Fibroblast of lung (primary cell): ENCODE measurements at regions not wholly inside any gene's neighbourhood (a gene's known extent, or its start where the extent isn't known, plus 50 kb on each side); places are given as distances from the start of the nearest gene placed in this dataset.

Experiments used
- DNase-seq, 2 donors: peaks; one replicate each; pipeline versions ENCODE4 v3.0.0 to v3.0.0-alpha.2; 2010; ENCODE audit warnings: low read depth in 2 of 2
- H2AFZ ChIP-seq: 2 replicates; pipeline ENCODE4 v1.5.1; 2012; ENCODE audit warnings: low read length, control low read depth, inconsistent platforms
- H3K27ac ChIP-seq: 2 replicates; pipeline ENCODE4 v1.5.1; 2011; ENCODE audit warnings: low read length, control low read depth; ENCODE audit not compliant: insufficient read depth
- H3K27me3 ChIP-seq: 2 replicates; pipeline ENCODE4 v1.5.1; 2011; ENCODE audit warnings: mild to moderate bottlenecking, low read length; ENCODE audit not compliant: control insufficient read depth, insufficient read depth
- H3K36me3 ChIP-seq: 2 replicates; pipeline ENCODE4 v1.5.1; 2011; ENCODE audit warnings: low read length; ENCODE audit not compliant: control insufficient read depth, insufficient read depth
- H3K4me1 ChIP-seq: 2 replicates; pipeline ENCODE4 v1.5.1; 2011; ENCODE audit warnings: low read length; ENCODE audit not compliant: control insufficient read depth, insufficient read depth; ENCODE audit errors: extremely low read depth
- H3K4me2 ChIP-seq: 2 replicates; pipeline ENCODE4 v1.5.1; 2011; ENCODE audit warnings: low read length, control low read depth; ENCODE audit not compliant: insufficient read depth; ENCODE audit errors: extremely low read depth
- H3K4me3 ChIP-seq, 4 experiments: fragments of 200-600 bp in 1 of 4; sonication (generic) in 1 of 4; replicated peaks in 1 of 4; 2 replicates each; pipeline ENCODE4 v1.5.1; 2011 to 2016; ENCODE audit warnings: low read length in 4 of 4, low read depth in 3 of 4, mild to moderate bottlenecking in 3 of 4, control low read depth in 2 of 4, inconsistent platforms in 1 of 4, mixed read lengths in 1 of 4; ENCODE audit not compliant: insufficient read depth in 1 of 4; ENCODE audit errors: control extremely low read depth in 1 of 4
- H3K79me2 ChIP-seq: 2 replicates; pipeline ENCODE4 v1.5.1; 2012; ENCODE audit warnings: mild to moderate bottlenecking, low read length, inconsistent platforms; ENCODE audit not compliant: control insufficient read depth, insufficient read depth
- H3K9ac ChIP-seq: 2 replicates; pipeline ENCODE4 v1.5.1; 2011; ENCODE audit warnings: mild to moderate bottlenecking, low read length, control low read depth; ENCODE audit not compliant: insufficient read depth
- H3K9me3 ChIP-seq: 2 replicates; pipeline ENCODE4 v1.5.1; 2012; ENCODE audit warnings: low read depth, low read length; ENCODE audit not compliant: control insufficient read depth, insufficient read depth
- H4K20me1 ChIP-seq: 2 replicates; pipeline ENCODE4 v1.5.1; 2011; ENCODE audit warnings: low read length; ENCODE audit not compliant: control insufficient read depth, insufficient read depth; ENCODE audit errors: extremely low read depth
- CTCF ChIP-seq, 2 donors: IDR thresholded peaks in 1 of 2; conservative IDR thresholded peaks in 1 of 2; 1 replicate in 1 of 2; 2 replicates in 1 of 2; pipeline ENCODE4 v1.5.1; 2011 to 2012; ENCODE audit warnings: low read length in 2 of 2, control low read depth in 1 of 2, inconsistent platforms in 1 of 2, low read depth in 1 of 2, mild to moderate bottlenecking in 1 of 2
- EZH2 ChIP-seq: IDR thresholded peaks from 2 replicates; pipeline ENCODE4 v1.5.1; 2012; ENCODE audit warnings: low read length, control low read depth, mild to moderate bottlenecking; ENCODE audit errors: missing control alignments

- H3K27ac ChIP-seq, result no peak overlapping the region
- H3K4me2 ChIP-seq, result no peak overlapping the region
- no peaks in the 10 kb centered on the region for H4K20me1 ChIP-seq
- no peaks in the 10 kb centered on the region for H3K9me3 ChIP-seq
- H3K36me3 ChIP-seq, result no peaks in the 10 kb centered on the region
- no peak for TF ChIP-seq EZH2
- no peak for TF ChIP-seq CTCF (conservative IDR thresholded peaks at IDR 0.05 in 1 of 2, IDR thresholded peaks at IDR 0.05 in 1 of 2; ENCODE audit: low read depth in 1 of 2, low read length in 2 of 2)
- no peaks in the 10 kb centered on the region for H3K79me2 ChIP-seq
- no peaks in the 10 kb centered on the region for H3K27me3 ChIP-seq
- H3K9ac ChIP-seq, result no peak overlapping the region
- H3K4me1 ChIP-seq, result no peaks in the 10 kb centered on the region
- DNase-seq, result no peak
- H2AFZ ChIP-seq, result no peak overlapping the region
- H3K4me3 ChIP-seq, result no peak overlapping the region
These were observed 262.0 kb upstream of the EDA2R start for GRCh38 chrX:66900886-66901285.

DNA sequence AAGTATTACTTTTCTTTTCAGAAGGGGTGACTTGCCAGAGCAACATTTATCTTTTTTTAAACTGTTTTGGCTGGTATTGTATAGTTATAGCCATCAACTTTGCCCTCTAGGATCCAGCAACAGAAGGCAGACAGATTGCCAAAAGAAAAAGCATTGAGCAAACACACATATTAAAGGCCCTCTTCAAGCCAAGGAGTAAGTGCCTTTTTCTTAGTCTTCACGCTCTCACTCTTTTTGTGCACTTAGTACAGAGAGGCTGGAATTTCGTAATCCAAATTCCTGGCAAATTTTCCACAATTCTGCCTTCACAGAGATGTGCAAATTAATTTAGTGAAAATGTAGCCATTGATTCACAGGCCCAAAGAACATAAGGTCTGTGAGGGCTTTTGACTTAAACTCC, 253.1 kb upstream of the EDA2R start:
- Histone ChIP-seq H3K9me3 (no peaks in the 10 kb centered on the region), H3K4me3 (no peak overlapping the region), H2AFZ (no peak overlapping the region), H3K9ac (no peak overlapping the region), H3K79me2 (no peaks in the 10 kb centered on the region), H3K4me1 (no peaks in the 10 kb centered on the region), H3K36me3 (no peaks in the 10 kb centered on the region), H4K20me1 (no peaks in the 10 kb centered on the region), H3K27ac (no peak overlapping the region), H3K27me3 (no peaks in the 10 kb centered on the region), H3K4me2 (no peak overlapping the region)
- DNase-seq, result no peak
- no peak for TF ChIP-seq EZH2
- no peak for TF ChIP-seq CTCF (conservative IDR thresholded peaks at IDR 0.05 in 1 of 2, IDR thresholded peaks at IDR 0.05 in 1 of 2; ENCODE audit: low read depth in 1 of 2, low read length in 2 of 2)

GRCh38 chrX:66889418-66889817, 250.5 kb upstream of the EDA2R start:
- TF ChIP-seq CTCF (conservative IDR thresholded peaks at IDR 0.05 in 1 of 2, IDR thresholded peaks at IDR 0.05 in 1 of 2; ENCODE audit: low read depth in 1 of 2, low read length in 2 of 2) (no peak), EZH2 (no peak)
- H2AFZ ChIP-seq, result no peak overlapping the region
- DNase-seq, result no peak
- no peaks in the 10 kb centered on the region for H3K27me3 ChIP-seq
- no peak overlapping the region for H3K9ac ChIP-seq
- H3K36me3 ChIP-seq, result no peaks in the 10 kb centered on the region
- no peaks in the 10 kb centered on the region for H3K79me2 ChIP-seq
- no peak overlapping the region for H3K4me2 ChIP-seq
- no peak overlapping the region for H3K27ac ChIP-seq
- no peak overlapping the region for H3K4me3 ChIP-seq
- H3K9me3 ChIP-seq, result no peaks in the 10 kb centered on the region
- no peaks in the 10 kb centered on the region for H3K4me1 ChIP-seq
- H4K20me1 ChIP-seq, result no peaks in the 10 kb centered on the region
